Vagina (tissue), 2 donors: ENCODE measurements at regions not wholly inside any gene's neighbourhood (a gene's known extent, or its start where the extent isn't known, plus 50 kb on each side); places are given as distances from the start of the nearest gene placed in this dataset.
"Not testable (repeated sequence)": the region's sequence is repeated elsewhere in the genome, so short reads cannot be mapped to it uniquely, and the experiment has no call there.

Source experiments
- DNase-seq, 2 donors: peaks; one replicate each; pipeline ENCODE4 v3.0.0-alpha.2; 2017; ENCODE audit errors: extremely low spot score in 2 of 2
- H3K27ac ChIP-seq: fragments of 200-600 bp; sonication (generic); one replicate; pipeline ENCODE4 v1.5.1; 2019
- H3K27me3 ChIP-seq: fragments of 200-600 bp; sonication (generic); one replicate; pipeline ENCODE4 v1.5.1; 2019
- H3K36me3 ChIP-seq, 2 donors: fragments of 200-600 bp; sonication (generic); one replicate each; pipeline ENCODE4 v1.5.1; 2017 to 2019
- H3K4me1 ChIP-seq: fragments of 200-600 bp; sonication (generic); one replicate; pipeline ENCODE4 v1.5.1; 2019
- H3K4me3 ChIP-seq, 2 donors: fragments of 200-600 bp; sonication (generic); 1 replicate in 1 of 2; 2 replicates in 1 of 2; pipeline ENCODE4 v1.5.1; 2016 to 2019
- H3K9me3 ChIP-seq: fragments of 200-600 bp; sonication (generic); one replicate; pipeline ENCODE4 v1.5.1; 2019
- CTCF ChIP-seq, 3 experiments: fragments of 450-650 bp in 2 of 3; fragments of 200-600 bp in 1 of 3; sonication (generic) in 1 of 3; IDR thresholded peaks; one replicate each; pipeline ENCODE4 v1.5.1; 2017 to 2019; ENCODE audit warnings: antibody characterized with exemption in 3 of 3, mild to moderate bottlenecking in 2 of 3, moderate library complexity in 2 of 3
- POLR2A ChIP-seq, 2 donors: fragments of 450-650 bp; IDR thresholded peaks; one replicate each; pipeline ENCODE4 v1.6.1; 2017; ENCODE audit warnings: antibody characterized with exemption in 2 of 2, mild to moderate bottlenecking in 2 of 2, moderate library complexity in 2 of 2
- POLR2AphosphoS5 ChIP-seq, 2 donors: sonication (generic); formaldehyde crosslinking; IDR thresholded peaks; one replicate each; pipeline ENCODE4 v1.9.0; 2017; ENCODE audit warnings: antibody characterized with exemption in 2 of 2, mild to moderate bottlenecking in 2 of 2, low read depth in 1 of 2; ENCODE audit not compliant: insufficient read depth in 1 of 2
- intact Hi-C: fragments of 100-400 bp; cut with DNase I; formaldehyde crosslinking; loops from one replicate; pipeline ENCODE4 v1.15.1; 2023

GRCh38 chr1:229133811-229134210, 137.1 kb upstream of the RAB4A start:
- Histone ChIP-seq H3K36me3 (no peaks in the 10 kb centered on the region), H3K4me1 (no peaks in the 10 kb centered on the region), H3K27ac (no peak overlapping the region), H3K27me3 (no peaks in the 10 kb centered on the region), H3K9me3 (no peaks in the 10 kb centered on the region), H3K4me3 (no peak overlapping the region)
- TF ChIP-seq POLR2AphosphoS5 (IDR thresholded peaks at IDR 0.05; ENCODE audit: insufficient read depth in 1 of 2, low read depth in 1 of 2): no peak
- TF ChIP-seq POLR2A (IDR thresholded peaks at IDR 0.05): no peak
- TF ChIP-seq CTCF (IDR thresholded peaks at IDR 0.05): no peak
- no peak for DNase-seq
- intact Hi-C loops: no loop called here

- H3K36me3 ChIP-seq, DNase-seq, intact Hi-C loops, H3K4me1 ChIP-seq, H3K9me3 ChIP-seq, H3K27ac ChIP-seq, H3K4me3 ChIP-seq, H3K27me3 ChIP-seq: not testable (repeated sequence)
These were observed 136.3 kb upstream of the RAB4A start for GRCh38 chr1:229134381-229135217.

GRCh38 chr1:229135773-229136172, 135.1 kb upstream of the RAB4A start:
- Histone ChIP-seq H3K9me3 (no peaks in the 10 kb centered on the region), H3K4me3 (no peak overlapping the region), H3K4me1 (no peaks in the 10 kb centered on the region), H3K36me3 (no peaks in the 10 kb centered on the region), H3K27ac (no peak overlapping the region), H3K27me3 (no peaks in the 10 kb centered on the region)
- TF ChIP-seq POLR2A (IDR thresholded peaks at IDR 0.05) (no peak), POLR2AphosphoS5 (IDR thresholded peaks at IDR 0.05; ENCODE audit: insufficient read depth in 1 of 2, low read depth in 1 of 2) (no peak), CTCF (IDR thresholded peaks at IDR 0.05) (no peak)
- DNase-seq: no peak
- intact Hi-C loops: no loop called here

GRCh38 chr1:229136822-229137221, 134.1 kb upstream of the RAB4A start:
- no peak for TF ChIP-seq CTCF (IDR thresholded peaks at IDR 0.05)
- TF ChIP-seq POLR2A (IDR thresholded peaks at IDR 0.05): no peak
- TF ChIP-seq POLR2AphosphoS5 (IDR thresholded peaks at IDR 0.05; ENCODE audit: insufficient read depth in 1 of 2, low read depth in 1 of 2): no peak
- no peaks in the 10 kb centered on the region for H3K4me1 ChIP-seq
- intact Hi-C loops: no loop called here
- H3K27me3 ChIP-seq: no peaks in the 10 kb centered on the region
- no peaks in the 10 kb centered on the region for H3K9me3 ChIP-seq
- DNase-seq: no peak
- no peak overlapping the region for H3K4me3 ChIP-seq
- no peaks in the 10 kb centered on the region for H3K36me3 ChIP-seq
- H3K27ac ChIP-seq: no peak overlapping the region

- TF ChIP-seq POLR2AphosphoS5 (IDR thresholded peaks at IDR 0.05; ENCODE audit: insufficient read depth in 1 of 2, low read depth in 1 of 2): no peak
- no peak for TF ChIP-seq CTCF (IDR thresholded peaks at IDR 0.05)
- no peak for TF ChIP-seq POLR2A (IDR thresholded peaks at IDR 0.05)
- Histone ChIP-seq H3K9me3 (no peaks in the 10 kb centered on the region), H3K27me3 (no peaks in the 10 kb centered on the region), H3K27ac (no peak overlapping the region), H3K4me1 (no peaks in the 10 kb centered on the region), H3K4me3 (no peak overlapping the region), H3K36me3 (no peaks in the 10 kb centered on the region)
- intact Hi-C loops: no loop called here
- DNase-seq: no peak
These were observed 133.6 kb upstream of the RAB4A start for GRCh38 chr1:229137271-229137670.
